AG09319 (cell line): ENCODE measurements at regions not wholly inside any gene's neighbourhood (a gene's known extent, or its start where the extent isn't known, plus 50 kb on each side); places are given as distances from the start of the nearest gene placed in this dataset.

Source experiments
- DNase-seq: peaks from one replicate; pipeline ENCODE4 v3.0.0-alpha.2; 2010; ENCODE audit warnings: low read depth; ENCODE audit errors: extremely low read depth
- CTCF ChIP-seq: IDR thresholded peaks from 2 replicates; pipeline ENCODE4 v1.5.1; 2011; ENCODE audit warnings: low read depth, mild to moderate bottlenecking, inconsistent platforms, low read length, moderate library complexity

- no peak for DNase-seq
- no peak for TF ChIP-seq CTCF
These were observed 275.9 kb downstream of the MAN2A1 start for GRCh38 chr5:109965634-109966033.

GRCh38 chr5:109971968-109972367 lies 282.2 kb downstream of the MAN2A1 start:
- no peak for TF ChIP-seq CTCF
- DNase-seq = no peak

DNA sequence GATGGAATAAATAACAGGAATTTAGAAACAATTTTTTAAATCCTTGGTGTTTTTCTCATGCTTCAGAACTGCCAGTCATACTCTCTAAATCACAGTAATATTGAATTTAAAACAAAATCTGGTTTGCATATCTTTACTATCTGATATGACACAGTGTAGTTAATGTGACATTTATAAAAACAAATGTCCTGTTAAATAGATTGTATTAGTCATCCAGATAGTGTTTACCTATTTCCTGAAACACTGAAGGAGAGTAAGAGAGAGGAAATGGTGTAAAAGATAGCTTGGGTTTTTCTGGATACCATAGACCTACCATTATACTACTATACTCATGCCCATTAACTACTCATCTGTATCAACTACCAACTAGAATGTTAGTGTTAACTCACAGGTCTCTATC lies 292.3 kb downstream of the MAN2A1 start:
- no peak for DNase-seq

GRCh38 chr5:109982966-109983534 lies 293.3 kb downstream of the MAN2A1 start:
- DNase-seq = no peak
- no peak for TF ChIP-seq CTCF

More for the DNA sequence above, 292.3 kb downstream of the MAN2A1 start:
- no peak for TF ChIP-seq CTCF

DNA sequence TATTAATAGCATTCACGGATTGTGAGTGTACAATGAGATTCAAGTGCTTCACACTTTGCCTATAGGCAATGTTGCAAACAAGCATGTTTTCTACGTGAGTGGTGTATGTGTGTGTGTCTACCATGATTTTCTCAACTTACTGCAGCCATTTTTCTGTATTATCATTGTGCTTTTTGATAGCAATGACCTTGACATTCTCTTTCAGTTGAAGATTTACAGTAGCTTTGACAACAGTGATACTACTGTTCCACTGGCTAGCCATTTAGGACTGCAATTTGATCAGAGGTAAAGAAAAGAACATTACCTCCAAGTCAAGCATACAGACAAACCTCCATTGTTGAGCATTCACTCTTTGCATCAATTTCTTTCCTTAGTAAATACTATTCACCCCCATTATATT lies 297.0 kb downstream of the MAN2A1 start:
- DNase-seq = no peak
- TF ChIP-seq CTCF = no peak

DNA sequence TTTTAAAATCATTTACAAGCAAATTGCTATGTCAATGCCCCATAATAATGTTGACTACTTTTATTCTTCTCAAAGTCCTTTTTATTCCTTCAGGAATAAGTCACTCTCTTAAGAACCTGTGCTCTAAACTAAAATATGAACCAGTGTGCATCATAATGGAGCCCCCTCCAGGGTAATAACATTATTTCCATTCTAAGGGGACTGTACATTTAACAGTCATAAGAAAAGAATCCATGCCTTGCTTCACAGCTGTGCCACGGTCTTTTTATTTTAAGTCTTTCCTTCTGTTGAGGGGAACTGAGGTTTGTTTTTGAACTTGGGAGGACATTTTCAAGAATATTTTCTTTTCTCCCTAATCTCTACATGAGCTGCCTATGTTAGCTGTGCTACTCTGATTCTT lies 297.6 kb downstream of the MAN2A1 start:
- no peak for TF ChIP-seq CTCF

GRCh38 chr5:109987970-109988369 lies 298.2 kb downstream of the MAN2A1 start:
- no peak for TF ChIP-seq CTCF
- no peak for DNase-seq

More for the DNA sequence above, 297.6 kb downstream of the MAN2A1 start:
- DNase-seq = no peak
